ENCODE measurements at regions not wholly inside any gene's neighbourhood (a gene's known extent, or its start where the extent isn't known, plus 50 kb on each side); places are given as distances from the start of the nearest gene placed in this dataset.

- no peak for TF ChIP-seq CTCF (IDR thresholded peaks at IDR 0.05; ENCODE audit: insufficient read depth, low read length, severe bottlenecking)
- DNase-seq (ENCODE audit: low read depth) (no peak), FAIRE-seq (no peak)
- no peaks in the 10 kb centered on the region for H3K27me3 ChIP-seq (ENCODE audit: control insufficient read depth, insufficient read depth, low read length)
- no peak overlapping the region for H3K4me3 ChIP-seq (ENCODE audit: low read depth, low read length)
- H3K36me3 ChIP-seq (ENCODE audit: control insufficient read depth, insufficient read depth, low read length) = no peaks in the 10 kb centered on the region
Observed at GRCh38 chr13:103716718-103717117, 650.5 kb upstream of the SLC10A2 start.

- Histone ChIP-seq H3K4me3 (ENCODE audit: low read depth, low read length) (no peak overlapping the region), H3K27me3 (ENCODE audit: control insufficient read depth, insufficient read depth, low read length) (no peaks in the 10 kb centered on the region), H3K36me3 (ENCODE audit: control insufficient read depth, insufficient read depth, low read length) (no peaks in the 10 kb centered on the region)
- DNase-seq (ENCODE audit: low read depth) (no peak), FAIRE-seq (no peak)
- no peak for TF ChIP-seq CTCF (IDR thresholded peaks at IDR 0.05; ENCODE audit: insufficient read depth, low read length, severe bottlenecking)
Observed at GRCh38 chr13:103715335-103715734, 649.1 kb upstream of the SLC10A2 start.

- TF ChIP-seq CTCF (IDR thresholded peaks at IDR 0.05; ENCODE audit: insufficient read depth, low read length, severe bottlenecking) = no peak
- H3K4me3 ChIP-seq (ENCODE audit: low read depth, low read length) = no peak overlapping the region
- FAIRE-seq (no peak), DNase-seq (ENCODE audit: low read depth) (no peak)
- H3K36me3 ChIP-seq (ENCODE audit: control insufficient read depth, insufficient read depth, low read length) = no peaks in the 10 kb centered on the region
- no peaks in the 10 kb centered on the region for H3K27me3 ChIP-seq (ENCODE audit: control insufficient read depth, insufficient read depth, low read length)
Observed at GRCh38 chr13:103703246-103703645, 637.0 kb upstream of the SLC10A2 start.

GRCh38 chr13:103698000-103698399 is 631.8 kb upstream of the SLC10A2 start:
- Histone ChIP-seq H3K36me3 (ENCODE audit: control insufficient read depth, insufficient read depth, low read length) (no peaks in the 10 kb centered on the region), H3K4me3 (ENCODE audit: low read depth, low read length) (no peak overlapping the region), H3K27me3 (ENCODE audit: control insufficient read depth, insufficient read depth, low read length) (no peaks in the 10 kb centered on the region)
- FAIRE-seq (no peak), DNase-seq (ENCODE audit: low read depth) (no peak)
- no peak for TF ChIP-seq CTCF (IDR thresholded peaks at IDR 0.05; ENCODE audit: insufficient read depth, low read length, severe bottlenecking)

GRCh38 chr13:103695320-103695719 is 629.1 kb upstream of the SLC10A2 start:
- no peak overlapping the region for H3K4me3 ChIP-seq (ENCODE audit: low read depth, low read length)
- H3K36me3 ChIP-seq (ENCODE audit: control insufficient read depth, insufficient read depth, low read length) = no peaks in the 10 kb centered on the region
- FAIRE-seq = no peak
- no peaks in the 10 kb centered on the region for H3K27me3 ChIP-seq (ENCODE audit: control insufficient read depth, insufficient read depth, low read length)
- TF ChIP-seq CTCF (IDR thresholded peaks at IDR 0.05; ENCODE audit: insufficient read depth, low read length, severe bottlenecking) = no peak
- no peak for DNase-seq (ENCODE audit: low read depth)

- no peak for TF ChIP-seq CTCF (IDR thresholded peaks at IDR 0.05; ENCODE audit: insufficient read depth, low read length, severe bottlenecking)
- Histone ChIP-seq H3K4me3 (ENCODE audit: low read depth, low read length) (no peak overlapping the region), H3K27me3 (ENCODE audit: control insufficient read depth, insufficient read depth, low read length) (no peaks in the 10 kb centered on the region), H3K36me3 (ENCODE audit: control insufficient read depth, insufficient read depth, low read length) (no peaks in the 10 kb centered on the region)
- FAIRE-seq (no peak), DNase-seq (ENCODE audit: low read depth) (no peak)
Observed at GRCh38 chr13:103694471-103694870, 628.3 kb upstream of the SLC10A2 start.
